Endothelial cell of umbilical vein (primary cell): ENCODE measurements at regions not wholly inside any gene's neighbourhood (a gene's known extent, or its start where the extent isn't known, plus 50 kb on each side); places are given as distances from the start of the nearest gene placed in this dataset.

ENCODE experiments used
- BruUV-seq: library from RNA; stranded (reverse); fragments of 400-500 nt; replicated peaks from 2 replicates; lab custom pipeline; 2021; lab: Mats Ljungman, UMichigan
- CTCF ChIA-PET: fragments of 300-600, 350-600 bp; sonication (Branson Sonifier 250); formaldehyde crosslinking; loops from one replicate; lab custom pipeline; 2021; ENCODE audit warnings: antibody characterized with exemption, inconsistent platforms; lab: Charles Lee
- POLR2A ChIA-PET: fragments of 300-600, 350-600 bp; sonication (Branson Sonifier 250); formaldehyde crosslinking; loops from one replicate; lab custom pipeline; 2021; ENCODE audit warnings: antibody characterized with exemption, inconsistent platforms; lab: Charles Lee
- DNase-seq: peaks from one replicate; pipeline ENCODE4 v3.0.0-alpha.2; 2011; ENCODE audit warnings: low read depth, low spot score
- FAIRE-seq: peaks from 2 replicates; lab custom pipeline; 2011; peaks lifted over from hg19 to GRCh38; lab: Jason Lieb, UNC
- H2AFZ ChIP-seq: 2 replicates; pipeline ENCODE4 v1.6.0; 2012; ENCODE audit warnings: low read depth, low read length, control low read depth, inconsistent platforms
- H3K27ac ChIP-seq: 2 replicates; pipeline ENCODE4 v1.5.1; 2011; ENCODE audit warnings: low read depth, mild to moderate bottlenecking, control low read depth, low read length, moderate library complexity; ENCODE audit not compliant: insufficient read depth
- H3K27me3 ChIP-seq, 2 experiments: 2 replicates each; pipeline versions ENCODE4 v1.6.0 to v1.6.1; 2011; ENCODE audit warnings: low read length in 2 of 2, mixed read lengths in 1 of 2; ENCODE audit not compliant: control insufficient read depth in 2 of 2, insufficient read depth in 2 of 2
- H3K36me3 ChIP-seq, 2 experiments: 2 replicates in 1 of 2; 3 replicates in 1 of 2; pipeline ENCODE4 v1.5.1; 2011; ENCODE audit warnings: low read length in 2 of 2, mild to moderate bottlenecking in 1 of 2, moderate library complexity in 1 of 2; ENCODE audit not compliant: control insufficient read depth in 2 of 2, insufficient read depth in 2 of 2; ENCODE audit errors: extremely low read depth in 1 of 2
- H3K4me1 ChIP-seq: 3 replicates; pipeline ENCODE4 v1.5.1; 2011; ENCODE audit warnings: mild to moderate bottlenecking, low read length; ENCODE audit not compliant: control insufficient read depth, insufficient read depth; ENCODE audit errors: extremely low read depth
- H3K4me2 ChIP-seq: 2 replicates; pipeline ENCODE4 v1.6.1; 2011; ENCODE audit warnings: low read length, control low read depth, mixed read lengths; ENCODE audit not compliant: insufficient read depth
- H3K4me3 ChIP-seq, 3 experiments: fragments of 200-600 bp in 1 of 3; sonication (generic), shearing (Covaris generic) in 1 of 3; replicated peaks in 1 of 3; 2 replicates each; pipeline ENCODE4 v1.5.1; 2011 to 2016; ENCODE audit warnings: control low read depth in 3 of 3, low read length in 3 of 3, mild to moderate bottlenecking in 2 of 3, inconsistent platforms in 1 of 3, low read depth in 1 of 3, moderate library complexity in 1 of 3; ENCODE audit not compliant: insufficient read depth in 1 of 3
- H3K79me2 ChIP-seq: 2 replicates; pipeline ENCODE4 v1.6.0; 2012; ENCODE audit warnings: low read length, inconsistent platforms; ENCODE audit not compliant: control insufficient read depth, insufficient read depth
- H3K9ac ChIP-seq: replicated peaks from 2 replicates; pipeline ENCODE3; 2011; ENCODE audit warnings: low read length, control low read depth; ENCODE audit not compliant: insufficient read depth; ENCODE audit errors: extremely low read depth
- H3K9me1 ChIP-seq: replicated peaks from 3 replicates; pipeline ENCODE4 v1.6.0; 2011; ENCODE audit warnings: mild to moderate bottlenecking, low read length; ENCODE audit not compliant: control insufficient read depth, insufficient read depth; ENCODE audit errors: extremely low read depth
- H3K9me3 ChIP-seq: replicated peaks from 2 replicates; pipeline ENCODE4 v1.5.1; 2012; ENCODE audit warnings: low read length, inconsistent platforms; ENCODE audit not compliant: control insufficient read depth, insufficient read depth
- H4K20me1 ChIP-seq: replicated peaks from 2 replicates; pipeline ENCODE3; 2011; ENCODE audit warnings: mild to moderate bottlenecking, low read length; ENCODE audit not compliant: control insufficient read depth, insufficient read depth; ENCODE audit errors: extremely low read depth
- CTCF ChIP-seq, 2 donors: IDR thresholded peaks; 1 replicate in 1 of 2; 2 replicates in 1 of 2; pipeline ENCODE4 v1.5.1; 2011; ENCODE audit warnings: low read length in 2 of 2, mild to moderate bottlenecking in 2 of 2, moderate library complexity in 2 of 2, control low read depth in 1 of 2, inconsistent platforms in 1 of 2, low read depth in 1 of 2; ENCODE audit not compliant: insufficient read depth in 1 of 2; ENCODE audit errors: extremely low read depth in 1 of 2
- EZH2 ChIP-seq: IDR thresholded peaks from 2 replicates; pipeline ENCODE4 v1.6.1; 2012; ENCODE audit warnings: borderline replicate concordance, low read depth, mild to moderate bottlenecking, moderate library complexity, low read length, inconsistent platforms; ENCODE audit not compliant: severe bottlenecking
- FOS ChIP-seq: IDR thresholded peaks from 2 replicates; pipeline ENCODE4 v1.6.1; 2011; ENCODE audit warnings: mild to moderate bottlenecking, low read length, moderate library complexity, borderline replicate concordance; ENCODE audit not compliant: insufficient read depth
- GATA2 ChIP-seq: IDR thresholded peaks from 2 replicates; pipeline ENCODE4 v1.7.0; 2011; ENCODE audit warnings: low read depth, mild to moderate bottlenecking, moderate library complexity, mixed read lengths, low read length; ENCODE audit not compliant: insufficient read length, insufficient read depth
- MYC ChIP-seq: IDR thresholded peaks from one replicate; pipeline ENCODE4 v1.6.1; 2011; ENCODE audit warnings: mild to moderate bottlenecking, low read depth, low read length
- POLR2A ChIP-seq: IDR thresholded peaks from 2 replicates; pipeline ENCODE4 v1.6.1; 2012; ENCODE audit warnings: low read depth, mild to moderate bottlenecking, control low read depth, low read length
- POLR2AphosphoS5 ChIP-seq: IDR thresholded peaks from 2 replicates; pipeline ENCODE4 v1.6.1; 2012; ENCODE audit warnings: low read depth, mild to moderate bottlenecking, control low read depth, low read length, moderate library complexity; ENCODE audit not compliant: insufficient read depth
- dilution Hi-C: fragments of 300-500 bp; cut with MboI; formaldehyde crosslinking; loops from one replicate; pipeline ENCODE4 v1.15.0; 2019; ENCODE audit warnings: low sequenced_read_pairs; ENCODE audit not compliant: extremely low pct_ligation_motif_present
- intact Hi-C: fragments of 100-400 bp; cut with micrococcal nuclease; formaldehyde crosslinking; loops from one replicate; pipeline ENCODE4 v1.10.0; 2022
- TF ChIP-seq, protein P1 (sequence below): IDR thresholded peaks from 2 replicates; pipeline ENCODE4 v1.6.1; 2011; ENCODE audit not compliant: insufficient read depth, insufficient read length

- Histone ChIP-seq H3K36me3 (no peaks in the 10 kb centered on the region), H2AFZ (no peak overlapping the region), H3K27ac (no peak overlapping the region), H3K4me3 (no peak overlapping the region), H3K79me2 (no peaks in the 10 kb centered on the region), H4K20me1 (no peaks in the 10 kb centered on the region), H3K9me1 (no peaks in the 10 kb centered on the region), H3K9me3 (no peaks in the 10 kb centered on the region), H3K27me3 (no peaks in the 10 kb centered on the region), H3K4me2 (no peak overlapping the region), H3K9ac (no peak overlapping the region), H3K4me1 (no peaks in the 10 kb centered on the region)
- POLR2A ChIA-PET: no interaction called here
- dilution Hi-C loops: no loop called here
- CTCF ChIA-PET: no interaction called here
- DNase-seq: no peak
- FAIRE-seq: no peak
- no TSS peak for BruUV-seq
- intact Hi-C loops: loop anchor here (10.0 kb wide), 1 partner anchor 645 kb away; the partner anchor contains the start of gene TUSC1
- TF ChIP-seq MYC (no peak), CTCF (IDR thresholded peaks at IDR 0.05; ENCODE audit: extremely low read depth in 1 of 2, insufficient read depth in 1 of 2, low read depth in 1 of 2, low read length in 2 of 2) (no peak), FOS (no peak), EZH2 (no peak), POLR2AphosphoS5 (no peak), POLR2A (no peak), GATA2 (no peak)
- TF ChIP-seq, protein P1, sequence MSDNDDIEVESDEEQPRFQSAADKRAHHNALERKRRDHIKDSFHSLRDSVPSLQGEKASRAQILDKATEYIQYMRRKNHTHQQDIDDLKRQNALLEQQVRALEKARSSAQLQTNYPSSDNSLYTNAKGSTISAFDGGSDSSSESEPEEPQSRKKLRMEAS: no peak
Measured at GRCh38 chr9:26319859-26320258, 572.7 kb downstream of the CAAP1 start.
